Liver (tissue), 8 donors: ENCODE measurements at regions not wholly inside any gene's neighbourhood (a gene's known extent, or its start where the extent isn't known, plus 50 kb on each side); places are given as distances from the start of the nearest gene placed in this dataset.

Experiments used
- DNase-seq: peaks from one replicate; pipeline ENCODE4 v3.0.0-alpha.2; 2017; ENCODE audit warnings: low spot score
- H3K27ac ChIP-seq, 2 donors: one replicate each; pipeline ENCODE4 v1.7.0; 2013; ENCODE audit warnings: inconsistent platforms in 2 of 2, low read length in 2 of 2, control low read depth in 1 of 2, low read depth in 1 of 2, mild to moderate bottlenecking in 1 of 2
- H3K27me3 ChIP-seq, 4 donors: one replicate each; pipeline versions ENCODE4 v1.6.1 to v1.7.0; 2013; ENCODE audit warnings: low read length in 3 of 4, inconsistent platforms in 1 of 4, mild to moderate bottlenecking in 1 of 4, moderate library complexity in 1 of 4; ENCODE audit not compliant: control insufficient read depth in 4 of 4, insufficient read depth in 4 of 4
- H3K36me3 ChIP-seq, 4 donors: one replicate each; pipeline versions ENCODE4 v1.6.1 to v1.7.0; 2013; ENCODE audit warnings: low read length in 3 of 4, mild to moderate bottlenecking in 3 of 4, low read depth in 1 of 4, moderate library complexity in 1 of 4; ENCODE audit not compliant: control insufficient read depth in 4 of 4, insufficient read depth in 3 of 4
- H3K4me1 ChIP-seq, 4 donors: one replicate each; pipeline versions ENCODE4 v1.6.1 to v1.7.0; 2013; ENCODE audit warnings: low read length in 3 of 4, mild to moderate bottlenecking in 3 of 4, moderate library complexity in 1 of 4; ENCODE audit not compliant: control insufficient read depth in 4 of 4, insufficient read depth in 4 of 4
- H3K4me3 ChIP-seq, 3 donors: one replicate each; pipeline versions ENCODE4 v1.6.1 to v1.7.0; 2013; ENCODE audit warnings: low read length in 3 of 3, control low read depth in 1 of 3, low read depth in 1 of 3, mild to moderate bottlenecking in 1 of 3
- H3K9ac ChIP-seq, 2 donors: one replicate each; pipeline ENCODE4 v1.7.0; 2013; ENCODE audit warnings: low read length in 2 of 2, mild to moderate bottlenecking in 2 of 2, moderate library complexity in 2 of 2, control low read depth in 1 of 2, low read depth in 1 of 2
- H3K9me3 ChIP-seq, 4 donors: one replicate each; pipeline versions ENCODE4 v1.6.1 to v1.7.0; 2013; ENCODE audit warnings: low read length in 3 of 4; ENCODE audit not compliant: control insufficient read depth in 4 of 4
- ATF3 ChIP-seq: IDR thresholded peaks from 2 replicates; pipeline ENCODE4 v1.6.1; 2016; ENCODE audit warnings: antibody characterized with exemption
- CTCF ChIP-seq: fragments of 150-350 bp; IDR thresholded peaks from 2 replicates; pipeline ENCODE4 v1.5.1; 2017; ENCODE audit warnings: improper control_type of control experiment, low read depth, low read length; ENCODE audit not compliant: missing input control
- EGR1 ChIP-seq, 2 donors: IDR thresholded peaks; 2 replicates each; pipeline ENCODE4 v1.6.1; 2016 to 2018; ENCODE audit warnings: antibody characterized with exemption in 2 of 2, low read depth in 2 of 2
- FOXA1 ChIP-seq: IDR thresholded peaks from 2 replicates; pipeline ENCODE4 v1.6.1; 2016; ENCODE audit warnings: antibody characterized with exemption
- FOXA2 ChIP-seq: IDR thresholded peaks from 2 replicates; pipeline ENCODE4 v1.6.1; 2016; ENCODE audit warnings: antibody characterized with exemption
- GABPA ChIP-seq, 2 donors: IDR thresholded peaks in 1 of 2; conservative IDR thresholded peaks in 1 of 2; 2 replicates each; pipeline ENCODE4 v1.6.1; 2016; ENCODE audit warnings: antibody characterized with exemption in 2 of 2, mild to moderate bottlenecking in 1 of 2, moderate library complexity in 1 of 2
- JUND ChIP-seq, 2 donors: IDR thresholded peaks; 2 replicates each; pipeline ENCODE4 v1.6.1; 2016; ENCODE audit warnings: antibody characterized with exemption in 2 of 2
- NR2F2 ChIP-seq: IDR thresholded peaks from 2 replicates; pipeline ENCODE4 v1.6.1; 2016; ENCODE audit warnings: antibody characterized with exemption
- RAD21 ChIP-seq, 2 donors: IDR thresholded peaks; 2 replicates each; pipeline ENCODE4 v1.6.1; 2016; ENCODE audit warnings: antibody characterized with exemption in 2 of 2, mild to moderate bottlenecking in 2 of 2
- REST ChIP-seq: IDR thresholded peaks from 2 replicates; pipeline ENCODE4 v1.6.1; 2016; ENCODE audit warnings: antibody characterized with exemption, mild to moderate bottlenecking
- SP1 ChIP-seq: IDR thresholded peaks from 2 replicates; pipeline ENCODE4 v1.6.1; 2018; ENCODE audit warnings: antibody characterized with exemption, mild to moderate bottlenecking
- TAF1 ChIP-seq: conservative IDR thresholded peaks from 2 replicates; pipeline ENCODE4 v1.6.1; 2016; ENCODE audit warnings: antibody characterized with exemption, mild to moderate bottlenecking
- YY1 ChIP-seq: IDR thresholded peaks from 2 replicates; pipeline ENCODE4 v1.6.1; 2016; ENCODE audit warnings: antibody characterized with exemption, mild to moderate bottlenecking
- WGBS: extraction: QIAGEN DNeasy Blood & Tissue Kit; methylation state at CpG from one replicate; pipeline ENCODE4 v1.1.7; 2013; 5-methylcytosine and 5-hydroxymethylcytosine counted together
- donor health status: healthy.
- donor health status: healthy.
- donor health status: healthy.
- donor health status: healthy.
- donor health status: healthy.

GRCh38 chr11:11009179-11009578 lies 151.3 kb upstream of the ZBED5 start:
- DNase-seq: no peak
- H3K4me1 ChIP-seq: no peaks in the 10 kb centered on the region
- H3K36me3 ChIP-seq: no peaks in the 10 kb centered on the region
- H3K27me3 ChIP-seq: peaks cover 0 to 9% (median 0%) of the 10 kb centered on the region in 4 donors
- no peak for TF ChIP-seq ATF3
- no peak for TF ChIP-seq FOXA2
- TF ChIP-seq RAD21 (IDR thresholded peaks at IDR 0.05): no peak
- TF ChIP-seq YY1: no peak
- no peak for TF ChIP-seq SP1
- TF ChIP-seq GABPA (IDR thresholded peaks at IDR 0.05 in 1 of 2, conservative IDR thresholded peaks at IDR 0.05 in 1 of 2): no peak
- TF ChIP-seq REST: no peak
- no peak for TF ChIP-seq TAF1
- no peak for TF ChIP-seq JUND (IDR thresholded peaks at IDR 0.05)
- no peak for TF ChIP-seq CTCF
- TF ChIP-seq EGR1 (IDR thresholded peaks at IDR 0.05; ENCODE audit: low read depth in 2 of 2): no peak
- TF ChIP-seq FOXA1: no peak
- no peak for TF ChIP-seq NR2F2
- H3K27ac ChIP-seq: no peak overlapping the region
- no peak overlapping the region for H3K4me3 ChIP-seq
- H3K9ac ChIP-seq: no peak overlapping the region
- 52% methylated on average over 4 of the region's 4 CpGs for WGBS
- H3K9me3 ChIP-seq: no peaks in the 10 kb centered on the region

- Histone ChIP-seq H3K9me3 (no peaks in the 10 kb centered on the region), H3K27me3 (peaks cover 0 to 4% (median 0%) of the 10 kb centered on the region in 4 donors), H3K27ac (no peak overlapping the region), H3K36me3 (no peaks in the 10 kb centered on the region), H3K9ac (no peak overlapping the region), H3K4me1 (no peaks in the 10 kb centered on the region), H3K4me3 (no peak overlapping the region)
- DNase-seq: no peak
- 41% methylated on average over 1 of the region's 1 CpG for WGBS
- no peak for TF ChIP-seq REST
Observed at GRCh38 chr11:11004069-11004468, 146.2 kb upstream of the ZBED5 start.
